Fibroblast of the aortic adventitia (primary cell): ENCODE measurements at regions not wholly inside any gene's neighbourhood (a gene's known extent, or its start where the extent isn't known, plus 50 kb on each side); places are given as distances from the start of the nearest gene placed in this dataset.

ENCODE experiments used
- DNase-seq: peaks from one replicate; pipeline ENCODE4 v3.0.0-alpha.2; 2010; ENCODE audit warnings: low read depth
- H3K4me3 ChIP-seq: 2 replicates; pipeline ENCODE4 v1.5.1; 2011; ENCODE audit warnings: low read depth, mild to moderate bottlenecking, control low read depth, low read length, moderate library complexity
- TF ChIP-seq, protein P1 (sequence below): IDR thresholded peaks from 2 replicates; pipeline ENCODE4 v1.5.1; 2011; ENCODE audit warnings: mild to moderate bottlenecking, low read length, control low read depth, inconsistent platforms; ENCODE audit not compliant: insufficient read depth

DNA sequence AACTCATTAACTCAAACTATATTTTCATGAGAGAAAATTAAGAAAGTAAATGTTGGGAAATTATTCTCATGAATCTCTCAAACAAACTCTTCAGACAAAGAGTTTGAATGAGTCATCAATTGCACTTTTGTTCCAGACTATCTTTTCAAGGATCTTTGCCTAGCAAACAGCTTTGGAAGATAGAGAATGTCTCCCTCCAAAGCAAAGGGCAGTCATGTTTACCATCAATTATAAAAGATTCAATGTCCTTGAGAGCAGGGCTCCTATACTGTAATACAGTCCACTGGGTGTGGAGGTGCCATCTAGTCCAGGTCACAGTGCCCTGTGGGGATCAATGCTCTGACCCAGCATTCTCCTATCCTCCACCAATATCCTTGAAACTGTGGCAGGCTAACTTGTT is 1429.3 kb downstream of the EFNA5 start:
- H3K4me3 ChIP-seq = no peak overlapping the region
- TF ChIP-seq, protein P1, sequence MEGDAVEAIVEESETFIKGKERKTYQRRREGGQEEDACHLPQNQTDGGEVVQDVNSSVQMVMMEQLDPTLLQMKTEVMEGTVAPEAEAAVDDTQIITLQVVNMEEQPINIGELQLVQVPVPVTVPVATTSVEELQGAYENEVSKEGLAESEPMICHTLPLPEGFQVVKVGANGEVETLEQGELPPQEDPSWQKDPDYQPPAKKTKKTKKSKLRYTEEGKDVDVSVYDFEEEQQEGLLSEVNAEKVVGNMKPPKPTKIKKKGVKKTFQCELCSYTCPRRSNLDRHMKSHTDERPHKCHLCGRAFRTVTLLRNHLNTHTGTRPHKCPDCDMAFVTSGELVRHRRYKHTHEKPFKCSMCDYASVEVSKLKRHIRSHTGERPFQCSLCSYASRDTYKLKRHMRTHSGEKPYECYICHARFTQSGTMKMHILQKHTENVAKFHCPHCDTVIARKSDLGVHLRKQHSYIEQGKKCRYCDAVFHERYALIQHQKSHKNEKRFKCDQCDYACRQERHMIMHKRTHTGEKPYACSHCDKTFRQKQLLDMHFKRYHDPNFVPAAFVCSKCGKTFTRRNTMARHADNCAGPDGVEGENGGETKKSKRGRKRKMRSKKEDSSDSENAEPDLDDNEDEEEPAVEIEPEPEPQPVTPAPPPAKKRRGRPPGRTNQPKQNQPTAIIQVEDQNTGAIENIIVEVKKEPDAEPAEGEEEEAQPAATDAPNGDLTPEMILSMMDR = no peak
- DNase-seq = no peak

DNA sequence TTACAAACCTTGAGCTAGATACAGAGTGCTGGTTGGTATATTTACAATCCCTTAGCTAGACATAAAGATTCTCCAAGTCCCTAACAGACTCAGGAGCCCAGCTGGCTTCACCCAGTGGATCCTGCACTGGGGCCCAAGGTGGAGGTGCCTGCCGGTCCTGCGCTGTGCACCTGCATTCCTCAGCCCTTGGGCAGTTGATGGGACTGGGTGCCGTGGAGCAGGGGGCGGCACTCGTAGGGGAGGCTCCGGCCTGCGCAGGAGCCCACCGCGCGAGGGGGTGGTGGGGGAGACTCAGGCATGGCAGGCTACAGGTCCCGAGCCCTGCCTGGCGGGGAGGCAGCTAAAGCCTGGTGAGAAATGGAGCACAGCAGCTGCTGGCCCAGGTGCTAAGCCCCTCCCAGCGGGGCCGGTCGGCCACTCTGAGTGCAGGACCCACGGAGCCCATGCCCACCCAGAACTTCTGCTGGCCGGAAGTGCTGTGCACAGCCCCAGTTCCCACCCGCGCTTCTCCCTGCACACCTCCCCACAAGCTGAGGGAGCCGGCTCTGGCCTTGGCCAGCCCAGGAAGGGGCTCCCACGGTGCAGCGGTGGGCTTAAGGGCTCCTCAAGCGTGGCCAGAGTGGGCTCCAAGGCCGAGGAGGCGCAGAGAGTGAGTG is 1464.7 kb downstream of the EFNA5 start:
- DNase-seq = no peak
- TF ChIP-seq, protein P1 = no peak
- no peak overlapping the region for H3K4me3 ChIP-seq

DNA sequence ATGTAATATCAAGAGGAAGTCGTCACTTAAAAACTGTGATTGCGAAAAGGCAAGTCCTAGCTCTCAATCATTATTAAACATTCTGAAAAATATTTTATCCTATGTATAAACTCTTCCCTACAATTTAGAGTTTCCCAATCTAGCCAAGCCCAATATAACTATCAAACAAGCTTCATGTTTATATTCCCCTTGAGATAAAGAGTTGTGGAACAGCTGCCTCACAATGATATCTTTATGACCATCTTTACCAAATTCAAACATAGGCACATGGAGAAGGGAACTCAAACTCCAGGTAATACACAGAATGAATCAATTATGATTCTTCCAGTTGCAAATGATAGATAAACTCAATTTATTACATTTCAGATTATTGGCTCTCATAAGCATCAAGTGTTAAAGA is 1468.7 kb downstream of the EFNA5 start:
- TF ChIP-seq, protein P1 = no peak
- no peak overlapping the region for H3K4me3 ChIP-seq
- no peak for DNase-seq

DNA sequence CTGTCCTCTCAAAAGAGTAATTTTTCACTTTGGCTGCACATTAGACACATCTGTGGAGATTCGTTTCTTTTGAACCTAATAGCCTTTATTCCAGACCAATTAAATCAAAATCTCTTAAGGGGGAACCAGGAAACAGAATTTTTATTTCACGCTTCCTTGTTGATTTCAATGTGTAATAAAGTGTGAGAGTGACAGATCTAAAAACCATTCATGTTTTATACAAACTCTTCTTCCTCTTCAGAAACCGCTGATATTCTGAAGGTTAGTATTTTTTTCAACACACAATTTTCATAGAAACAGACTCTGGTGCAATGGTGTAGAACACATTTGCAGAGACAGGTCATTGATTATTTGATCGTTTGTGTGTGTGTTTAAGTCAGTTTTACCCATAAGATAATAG is 1469.8 kb downstream of the EFNA5 start:
- H3K4me3 ChIP-seq = no peak overlapping the region
- TF ChIP-seq, protein P1 = no peak
- DNase-seq = no peak

DNA sequence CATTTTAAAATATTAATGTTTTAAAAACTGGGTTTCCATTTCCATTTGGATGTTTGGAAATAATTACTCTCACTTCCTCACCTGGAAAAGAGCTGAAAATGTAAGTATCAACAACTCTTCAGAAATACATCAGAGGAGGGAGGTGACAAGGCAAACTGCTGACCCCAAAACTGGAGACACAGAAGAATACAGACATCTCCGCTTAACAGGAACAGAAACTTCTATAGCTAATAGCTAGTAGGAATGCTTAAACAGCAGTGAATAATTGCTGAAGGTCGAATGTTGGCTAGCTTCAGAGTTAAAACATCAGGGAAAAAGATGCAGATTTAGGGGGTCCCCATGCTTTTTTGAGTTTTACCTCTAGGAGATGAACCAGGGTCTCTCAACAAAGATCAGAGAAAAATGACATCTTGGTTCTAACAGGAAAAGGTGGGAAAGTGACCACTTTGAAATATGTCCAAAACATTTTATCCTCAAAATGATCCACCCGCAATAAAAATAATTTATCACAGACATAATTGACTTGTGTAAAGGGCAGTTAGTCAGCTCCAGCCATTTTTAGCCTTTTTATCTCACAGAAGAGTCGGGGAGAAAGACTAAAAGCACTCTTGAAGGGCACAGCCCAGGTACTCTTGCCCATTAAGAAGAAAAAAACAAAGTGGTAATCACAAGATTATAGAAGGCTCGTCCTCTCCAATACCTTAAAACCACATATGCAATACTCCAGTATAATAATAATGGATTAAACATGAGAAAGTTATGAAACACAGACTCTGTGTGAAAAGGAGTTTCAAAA is 1474.9 kb downstream of the EFNA5 start:
- DNase-seq = no peak
- TF ChIP-seq, protein P1 = no peak
- H3K4me3 ChIP-seq = no peak overlapping the region

DNA sequence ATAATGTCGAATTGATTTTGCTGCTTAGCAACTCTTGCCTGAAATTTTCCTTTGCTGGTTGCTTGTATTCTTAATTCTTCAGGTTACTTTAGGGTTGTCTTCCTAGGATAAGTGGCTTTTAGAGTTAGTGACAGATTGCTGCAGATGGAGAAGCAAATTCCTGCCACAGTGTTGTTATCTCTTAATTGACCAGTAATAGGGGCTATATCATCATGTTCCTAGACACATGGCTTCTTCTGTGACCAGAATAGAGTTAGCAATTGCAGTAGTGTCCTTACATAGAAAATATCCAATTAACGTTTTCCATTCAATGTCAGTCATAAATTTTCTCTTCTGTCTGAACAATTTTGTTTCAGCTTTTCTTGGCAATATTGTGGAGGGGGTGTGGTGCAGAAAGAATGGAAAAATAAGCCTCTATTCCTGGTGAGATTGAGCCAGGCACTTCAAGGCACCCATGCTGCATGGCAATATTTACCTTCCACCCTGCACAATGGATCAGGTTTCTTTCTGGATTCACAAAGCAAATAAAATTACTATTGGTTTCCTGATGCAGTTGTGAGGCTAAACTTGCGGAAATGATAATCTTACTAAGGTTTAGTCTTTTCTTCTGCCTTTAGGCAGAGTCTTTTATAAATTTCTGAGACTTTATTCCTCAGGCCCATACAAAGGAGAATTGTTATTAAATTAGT is 1481.5 kb downstream of the EFNA5 start:
- TF ChIP-seq, protein P1 = no peak
- DNase-seq = no peak
- no peak overlapping the region for H3K4me3 ChIP-seq
